HL-60 (cell line): ENCODE measurements at regions not wholly inside any gene's neighbourhood (a gene's known extent, or its start where the extent isn't known, plus 50 kb on each side); places are given as distances from the start of the nearest gene placed in this dataset.

Experiments used
- DNase-seq, 2 experiments: peaks; one replicate each; pipeline ENCODE4 v3.0.0-alpha.2; 2010 to 2020; ENCODE audit warnings: low read depth in 1 of 2, low spot score in 1 of 2
- H3K27ac ChIP-seq: fragments of 250-450 bp; sonication (Bioruptor Pico); replicated peaks from 2 replicates; pipeline ENCODE4 v1.5.1; 2020; ENCODE audit warnings: mild to moderate bottlenecking, moderate library complexity
- H3K27me3 ChIP-seq: fragments of 250-450 bp; sonication (Bioruptor Pico); 2 replicates; pipeline ENCODE4 v1.5.1; 2021; ENCODE audit warnings: mild to moderate bottlenecking, moderate library complexity; ENCODE audit not compliant: insufficient read depth, poor library complexity, severe bottlenecking
- H3K4me3 ChIP-seq: replicated peaks from 2 replicates; pipeline ENCODE4 v1.5.1; 2011; ENCODE audit warnings: mild to moderate bottlenecking, control low read depth, low read length; ENCODE audit not compliant: insufficient read depth
- CTCF ChIP-seq: IDR thresholded peaks from one replicate; pipeline ENCODE4 v1.5.1; 2011; ENCODE audit warnings: low read length, control low read depth, inconsistent platforms; ENCODE audit not compliant: insufficient read depth
- GABPA ChIP-seq: IDR thresholded peaks from 2 replicates; pipeline ENCODE4 v1.6.1; 2012; ENCODE audit warnings: low read depth
- POLR2AphosphoS5 ChIP-seq: IDR thresholded peaks from 2 replicates; pipeline ENCODE4 v1.6.1; 2012; ENCODE audit warnings: low read depth
- REST ChIP-seq: IDR thresholded peaks from 2 replicates; pipeline ENCODE4 v1.6.1; 2012; ENCODE audit warnings: low read depth; ENCODE audit not compliant: insufficient replicate concordance
- SPI1 ChIP-seq: IDR thresholded peaks from 2 replicates; pipeline ENCODE4 v1.6.1; 2012; ENCODE audit warnings: low read depth, mild to moderate bottlenecking, borderline replicate concordance

GRCh38 chr7:84610390-84610789 is 415.8 kb upstream of the SEMA3A start:
- Histone ChIP-seq H3K4me3 (no peak overlapping the region), H3K27me3 (no peaks in the 10 kb centered on the region), H3K27ac (no peak overlapping the region)
- TF ChIP-seq CTCF (no peak), POLR2AphosphoS5 (no peak), GABPA (no peak), SPI1 (no peak)
- DNase-seq, result no peak

DNA sequence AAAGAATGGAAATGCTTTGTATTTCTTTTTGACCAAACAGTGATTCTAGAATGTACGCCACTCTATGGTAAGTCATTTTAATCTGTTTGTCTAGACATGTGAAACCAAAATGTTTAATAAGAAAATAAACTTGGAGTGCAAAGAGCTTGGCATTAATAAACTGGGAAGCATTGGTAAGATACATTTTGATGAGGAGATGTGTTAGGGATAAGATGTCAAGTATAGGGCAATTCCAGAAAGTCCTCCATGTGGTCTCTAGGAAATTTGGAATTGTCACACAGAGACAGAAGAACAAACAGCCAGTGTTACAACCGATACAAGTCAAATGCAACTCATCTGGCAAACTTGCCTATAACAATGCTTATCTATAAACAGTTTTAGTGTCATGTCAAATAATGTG is 410.7 kb upstream of the SEMA3A start:
- H3K27me3 ChIP-seq, result no peaks in the 10 kb centered on the region
- no peak overlapping the region for H3K27ac ChIP-seq
- H3K4me3 ChIP-seq, result no peak overlapping the region
- DNase-seq, result no peak
- no peak for TF ChIP-seq CTCF
- no peak for TF ChIP-seq REST
- TF ChIP-seq POLR2AphosphoS5, result no peak
- no peak for TF ChIP-seq SPI1
- no peak for TF ChIP-seq GABPA

DNA sequence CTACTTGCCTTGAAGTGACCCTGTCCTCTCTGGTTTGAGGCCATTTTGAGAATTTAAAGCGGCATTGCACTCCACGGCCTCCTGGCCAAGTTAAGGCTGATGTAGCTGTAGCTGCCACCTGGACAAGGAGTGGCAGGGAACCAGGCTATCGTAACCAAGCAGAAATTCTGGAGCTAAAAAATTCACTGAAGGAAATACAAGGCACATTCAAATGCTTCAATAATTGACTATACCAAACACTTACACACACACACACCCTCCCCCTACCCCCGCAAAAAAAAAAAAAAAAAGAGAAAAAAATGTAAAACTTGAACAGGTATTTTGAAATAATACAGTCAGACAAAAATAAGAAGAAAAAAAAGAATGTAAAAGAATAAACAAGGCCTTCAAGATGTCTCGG is 409.0 kb upstream of the SEMA3A start:
- Histone ChIP-seq H3K4me3 (no peak overlapping the region), H3K27ac (no peak overlapping the region), H3K27me3 (no peaks in the 10 kb centered on the region)
- no peak for DNase-seq
- TF ChIP-seq GABPA (no peak), POLR2AphosphoS5 (no peak), REST (no peak), SPI1 (no peak), CTCF (no peak)

DNA sequence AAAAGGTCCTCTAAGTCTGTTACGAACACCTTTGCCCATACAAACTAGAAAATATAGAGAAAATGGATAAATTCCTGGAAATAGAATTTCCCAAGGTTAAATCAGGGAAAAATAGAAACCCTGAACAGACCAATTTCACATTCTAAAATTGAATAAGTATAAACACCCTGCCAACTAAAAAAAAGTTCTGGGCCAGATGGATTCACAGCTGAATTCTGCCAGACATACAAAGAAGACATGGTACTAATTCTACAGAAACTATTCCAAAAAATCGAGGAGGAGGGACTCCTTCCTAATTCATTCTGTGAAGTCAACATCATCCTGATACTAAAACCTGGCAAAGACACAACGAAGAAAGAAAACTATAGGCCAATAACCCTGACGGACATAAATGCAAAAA is 400.4 kb upstream of the SEMA3A start:
- no peak overlapping the region for H3K27ac ChIP-seq
- H3K27me3 ChIP-seq, result no peaks in the 10 kb centered on the region
- DNase-seq, result no peak
- TF ChIP-seq REST, result no peak
- no peak for TF ChIP-seq GABPA
- no peak for TF ChIP-seq CTCF
- TF ChIP-seq POLR2AphosphoS5, result no peak
- no peak for TF ChIP-seq SPI1
- H3K4me3 ChIP-seq, result no peak overlapping the region
